ENCODE measurements at regions not wholly inside any gene's neighbourhood (a gene's known extent, or its start where the extent isn't known, plus 50 kb on each side); places are given as distances from the start of the nearest gene placed in this dataset.
"Not testable (repeated sequence)": the region's sequence is repeated elsewhere in the genome, so short reads cannot be mapped to it uniquely, and the experiment has no call there.

GRCh38 chr1:191687721-191688120 is 470.5 kb upstream of the RGS18 start:
- no peak for DNase-seq

GRCh38 chr1:191690931-191691330 is 467.3 kb upstream of the RGS18 start:
- no peak for DNase-seq

- no peak for DNase-seq
These were observed 464.5 kb upstream of the RGS18 start for GRCh38 chr1:191693797-191694196.

GRCh38 chr1:191695865-191696264 is 462.4 kb upstream of the RGS18 start:
- peak in 1 of 3 experiments; percentile 1 for DNase-seq

GRCh38 chr1:191696354-191696753 is 461.9 kb upstream of the RGS18 start:
- DNase-seq: no peak

GRCh38 chr1:191697556-191697955 is 460.7 kb upstream of the RGS18 start:
- DNase-seq: no peak

- DNase-seq: no peak
These were observed 460.0 kb upstream of the RGS18 start for GRCh38 chr1:191698246-191698645.

GRCh38 chr1:191699343-191699742 is 458.9 kb upstream of the RGS18 start:
- DNase-seq: no peak

- no peak for DNase-seq
These were observed 457.3 kb upstream of the RGS18 start for GRCh38 chr1:191700922-191701321.

- no peak for DNase-seq
These were observed 456.1 kb upstream of the RGS18 start for GRCh38 chr1:191702124-191702523.

GRCh38 chr1:191707288-191707687 is 451.0 kb upstream of the RGS18 start:
- no peak for DNase-seq

GRCh38 chr1:191709215-191709614 is 449.0 kb upstream of the RGS18 start:
- DNase-seq: no peak

- DNase-seq: no peak
These were observed 446.3 kb upstream of the RGS18 start for GRCh38 chr1:191711961-191712360.

- no peak for DNase-seq
These were observed 443.4 kb upstream of the RGS18 start for GRCh38 chr1:191714845-191715244.

GRCh38 chr1:191729742-191730141 is 428.5 kb upstream of the RGS18 start:
- DNase-seq: no peak

- DNase-seq: not testable (repeated sequence)
These were observed 426.5 kb upstream of the RGS18 start for GRCh38 chr1:191731608-191732302.

GRCh38 chr1:191734321-191734720 is 423.9 kb upstream of the RGS18 start:
- no peak for DNase-seq

- DNase-seq: peak in 1 of 3 experiments; percentile 76
These were observed 418.7 kb upstream of the RGS18 start for GRCh38 chr1:191739544-191739943.

- DNase-seq: peak in 1 of 3 experiments; percentile 18
These were observed 405.9 kb upstream of the RGS18 start for GRCh38 chr1:191752342-191752741.

GRCh38 chr1:191760016-191760415 is 398.2 kb upstream of the RGS18 start:
- DNase-seq: no peak

GRCh38 chr1:191788551-191788950 is 369.7 kb upstream of the RGS18 start:
- no peak for DNase-seq

- no peak for DNase-seq
These were observed 360.1 kb upstream of the RGS18 start for GRCh38 chr1:191798178-191798577.

GRCh38 chr1:191804311-191804710 is 354.0 kb upstream of the RGS18 start:
- no peak for DNase-seq

GRCh38 chr1:191813593-191813992 is 344.7 kb upstream of the RGS18 start:
- DNase-seq: not testable (repeated sequence)

GRCh38 chr1:191818198-191818597 is 340.1 kb upstream of the RGS18 start:
- no peak for DNase-seq

Measured in NCI-H1417 (cell line).